ENCODE measurements at regions not wholly inside any gene's neighbourhood (a gene's known extent, or its start where the extent isn't known, plus 50 kb on each side); places are given as distances from the start of the nearest gene placed in this dataset.

DNA sequence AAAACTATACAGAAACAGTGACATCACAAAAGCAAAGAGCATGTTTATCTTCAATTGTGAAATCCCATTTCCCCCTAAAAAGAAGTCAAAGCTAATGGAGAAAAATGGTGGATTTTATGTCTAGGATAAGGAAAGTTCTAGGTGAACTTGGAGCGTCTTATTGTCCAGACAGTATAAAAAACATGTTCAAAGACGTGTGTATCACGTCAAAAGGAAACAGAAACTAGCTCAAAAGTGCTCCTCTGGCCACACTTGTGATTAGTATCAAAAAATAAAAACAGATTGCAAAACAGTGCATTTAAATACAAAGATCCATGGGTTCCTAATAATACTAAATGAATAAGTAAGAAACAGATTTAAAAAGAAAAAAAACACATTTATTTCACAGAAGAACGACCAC lies 568.9 kb downstream of the ANXA1 start:
- Histone ChIP-seq H3K27me3 (ENCODE audit: low read depth) (no peaks in the 10 kb centered on the region), H3K27ac (no peak overlapping the region), H3K9me3 (no peaks in the 10 kb centered on the region), H3K4me1 (no peaks in the 10 kb centered on the region), H3K4me3 (no peak overlapping the region), H3K36me3 (no peaks in the 10 kb centered on the region)
- DNase-seq (no peak), ATAC-seq (no peak)
- TF ChIP-seq, protein P1, sequence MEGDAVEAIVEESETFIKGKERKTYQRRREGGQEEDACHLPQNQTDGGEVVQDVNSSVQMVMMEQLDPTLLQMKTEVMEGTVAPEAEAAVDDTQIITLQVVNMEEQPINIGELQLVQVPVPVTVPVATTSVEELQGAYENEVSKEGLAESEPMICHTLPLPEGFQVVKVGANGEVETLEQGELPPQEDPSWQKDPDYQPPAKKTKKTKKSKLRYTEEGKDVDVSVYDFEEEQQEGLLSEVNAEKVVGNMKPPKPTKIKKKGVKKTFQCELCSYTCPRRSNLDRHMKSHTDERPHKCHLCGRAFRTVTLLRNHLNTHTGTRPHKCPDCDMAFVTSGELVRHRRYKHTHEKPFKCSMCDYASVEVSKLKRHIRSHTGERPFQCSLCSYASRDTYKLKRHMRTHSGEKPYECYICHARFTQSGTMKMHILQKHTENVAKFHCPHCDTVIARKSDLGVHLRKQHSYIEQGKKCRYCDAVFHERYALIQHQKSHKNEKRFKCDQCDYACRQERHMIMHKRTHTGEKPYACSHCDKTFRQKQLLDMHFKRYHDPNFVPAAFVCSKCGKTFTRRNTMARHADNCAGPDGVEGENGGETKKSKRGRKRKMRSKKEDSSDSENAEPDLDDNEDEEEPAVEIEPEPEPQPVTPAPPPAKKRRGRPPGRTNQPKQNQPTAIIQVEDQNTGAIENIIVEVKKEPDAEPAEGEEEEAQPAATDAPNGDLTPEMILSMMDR (IDR thresholded peaks at IDR 0.05): no peak
- intact Hi-C loops (cut with DNase I): no loop called here

GRCh38 chr9:73736270-73736669 lies 584.6 kb downstream of the ANXA1 start:
- no peaks in the 10 kb centered on the region for H3K27me3 ChIP-seq (ENCODE audit: low read depth)
- no peak for ATAC-seq

GRCh38 chr9:73738741-73739530 lies 587.3 kb downstream of the ANXA1 start:
- no peaks in the 10 kb centered on the region for H3K27me3 ChIP-seq (ENCODE audit: low read depth)
- DNase-seq (no peak), ATAC-seq (no peak)
- intact Hi-C loops (cut with DNase I): no loop called here
- no peaks in the 10 kb centered on the region for H3K9me3 ChIP-seq
- no peak overlapping the region for H3K27ac ChIP-seq
- TF ChIP-seq, protein P1 (IDR thresholded peaks at IDR 0.05): no peak
- no peaks in the 10 kb centered on the region for H3K36me3 ChIP-seq
- H3K4me1 ChIP-seq: no peaks in the 10 kb centered on the region
- no peak overlapping the region for H3K4me3 ChIP-seq

More at GRCh38 chr9:73736270-73736669, 584.6 kb downstream of the ANXA1 start:
- DNase-seq: no peak
- Histone ChIP-seq H3K4me1 (no peaks in the 10 kb centered on the region), H3K4me3 (no peak overlapping the region), H3K27ac (no peak overlapping the region), H3K9me3 (no peaks in the 10 kb centered on the region), H3K36me3 (no peaks in the 10 kb centered on the region)
- intact Hi-C loops (cut with DNase I): no loop called here
- TF ChIP-seq, protein P1 (IDR thresholded peaks at IDR 0.05): no peak

- no peak overlapping the region for H3K4me3 ChIP-seq
- DNase-seq (no peak), ATAC-seq (no peak)
- no peak overlapping the region for H3K27ac ChIP-seq
- H3K9me3 ChIP-seq: no peaks in the 10 kb centered on the region
- intact Hi-C loops (cut with DNase I): no loop called here
- no peaks in the 10 kb centered on the region for H3K27me3 ChIP-seq (ENCODE audit: low read depth)
- TF ChIP-seq, protein P1 (IDR thresholded peaks at IDR 0.05): no peak
- no peaks in the 10 kb centered on the region for H3K4me1 ChIP-seq
- H3K36me3 ChIP-seq: no peaks in the 10 kb centered on the region
Measured at GRCh38 chr9:73741316-73741715, 589.7 kb downstream of the ANXA1 start.

DNA sequence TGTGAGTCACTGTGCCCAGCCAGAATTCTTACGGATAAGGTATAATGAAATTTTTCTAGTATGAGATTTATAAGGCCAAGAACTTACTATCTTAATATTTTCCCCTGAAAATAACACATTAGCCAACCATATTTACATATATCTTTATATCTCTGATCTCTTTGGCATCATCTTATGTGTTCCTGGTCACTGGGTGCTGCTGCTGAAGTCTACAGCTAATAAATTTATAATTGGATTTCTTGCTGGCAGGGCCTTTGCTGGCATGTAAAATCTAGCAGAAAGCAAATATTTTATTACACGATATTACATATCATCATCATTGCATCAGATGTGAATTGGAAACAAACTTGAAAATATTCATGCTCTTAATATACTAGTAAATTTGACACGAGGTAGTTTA lies 590.7 kb downstream of the ANXA1 start:
- DNase-seq (no peak), ATAC-seq (no peak)
- intact Hi-C loops (cut with DNase I): no loop called here

More for the DNA sequence above, 590.7 kb downstream of the ANXA1 start:
- no peaks in the 10 kb centered on the region for H3K27me3 ChIP-seq (ENCODE audit: low read depth)
- no peak overlapping the region for H3K4me3 ChIP-seq
- no peaks in the 10 kb centered on the region for H3K36me3 ChIP-seq
- H3K9me3 ChIP-seq: no peaks in the 10 kb centered on the region
- no peak overlapping the region for H3K27ac ChIP-seq
- no peaks in the 10 kb centered on the region for H3K4me1 ChIP-seq
- TF ChIP-seq, protein P1 (IDR thresholded peaks at IDR 0.05): no peak

All from lower lobe of right lung (tissue), 2 donors.